K562 (cell line): ENCODE measurements at regions not wholly inside any gene's neighbourhood (a gene's known extent, or its start where the extent isn't known, plus 50 kb on each side); places are given as distances from the start of the nearest gene placed in this dataset.

Source experiments
- TF ChIP-seq, protein P1 (sequence below), 2 experiments: fragments of 450-650 bp; formaldehyde crosslinking in 1 of 2; IDR thresholded peaks; 2 replicates each; pipeline versions ENCODE4 v1.4.0 to v1.6.1; 2014 to 2020; ENCODE audit warnings: mild to moderate bottlenecking in 2 of 2, borderline replicate concordance in 1 of 2, low read depth in 1 of 2
- TF ChIP-seq, protein P2 (sequence below): fragments of 450-650 bp; formaldehyde crosslinking; conservative IDR thresholded peaks from 2 replicates; pipeline ENCODE4 v1.4.0; 2022; ENCODE audit warnings: mild to moderate bottlenecking, missing genetic modification characterization

DNA sequence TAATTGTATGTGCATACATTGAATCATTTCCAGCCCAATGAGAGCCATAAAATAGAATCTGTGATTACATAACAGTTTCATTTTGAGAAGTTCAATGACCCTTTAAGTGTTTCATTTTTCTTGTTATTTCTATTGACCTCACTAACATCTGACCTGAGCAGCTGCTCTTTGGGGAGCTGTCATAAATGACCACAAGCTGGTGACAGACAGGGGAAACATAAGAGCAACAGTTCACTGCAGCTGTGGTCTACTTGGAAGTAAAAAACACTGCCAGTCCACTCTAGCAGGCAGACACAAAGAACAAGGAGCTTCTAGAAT, 265.4 kb downstream of the DTWD2 start (continued):
- TF ChIP-seq, protein P1, sequence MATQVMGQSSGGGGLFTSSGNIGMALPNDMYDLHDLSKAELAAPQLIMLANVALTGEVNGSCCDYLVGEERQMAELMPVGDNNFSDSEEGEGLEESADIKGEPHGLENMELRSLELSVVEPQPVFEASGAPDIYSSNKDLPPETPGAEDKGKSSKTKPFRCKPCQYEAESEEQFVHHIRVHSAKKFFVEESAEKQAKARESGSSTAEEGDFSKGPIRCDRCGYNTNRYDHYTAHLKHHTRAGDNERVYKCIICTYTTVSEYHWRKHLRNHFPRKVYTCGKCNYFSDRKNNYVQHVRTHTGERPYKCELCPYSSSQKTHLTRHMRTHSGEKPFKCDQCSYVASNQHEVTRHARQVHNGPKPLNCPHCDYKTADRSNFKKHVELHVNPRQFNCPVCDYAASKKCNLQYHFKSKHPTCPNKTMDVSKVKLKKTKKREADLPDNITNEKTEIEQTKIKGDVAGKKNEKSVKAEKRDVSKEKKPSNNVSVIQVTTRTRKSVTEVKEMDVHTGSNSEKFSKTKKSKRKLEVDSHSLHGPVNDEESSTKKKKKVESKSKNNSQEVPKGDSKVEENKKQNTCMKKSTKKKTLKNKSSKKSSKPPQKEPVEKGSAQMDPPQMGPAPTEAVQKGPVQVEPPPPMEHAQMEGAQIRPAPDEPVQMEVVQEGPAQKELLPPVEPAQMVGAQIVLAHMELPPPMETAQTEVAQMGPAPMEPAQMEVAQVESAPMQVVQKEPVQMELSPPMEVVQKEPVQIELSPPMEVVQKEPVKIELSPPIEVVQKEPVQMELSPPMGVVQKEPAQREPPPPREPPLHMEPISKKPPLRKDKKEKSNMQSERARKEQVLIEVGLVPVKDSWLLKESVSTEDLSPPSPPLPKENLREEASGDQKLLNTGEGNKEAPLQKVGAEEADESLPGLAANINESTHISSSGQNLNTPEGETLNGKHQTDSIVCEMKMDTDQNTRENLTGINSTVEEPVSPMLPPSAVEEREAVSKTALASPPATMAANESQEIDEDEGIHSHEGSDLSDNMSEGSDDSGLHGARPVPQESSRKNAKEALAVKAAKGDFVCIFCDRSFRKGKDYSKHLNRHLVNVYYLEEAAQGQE (IDR thresholded peaks at IDR 0.05; ENCODE audit: borderline replicate concordance): no peak
- TF ChIP-seq, protein P1 (CRISPR knock-in tag; IDR thresholded peaks at IDR 0.05; ENCODE audit: low read depth): no peak
- TF ChIP-seq, protein P2, sequence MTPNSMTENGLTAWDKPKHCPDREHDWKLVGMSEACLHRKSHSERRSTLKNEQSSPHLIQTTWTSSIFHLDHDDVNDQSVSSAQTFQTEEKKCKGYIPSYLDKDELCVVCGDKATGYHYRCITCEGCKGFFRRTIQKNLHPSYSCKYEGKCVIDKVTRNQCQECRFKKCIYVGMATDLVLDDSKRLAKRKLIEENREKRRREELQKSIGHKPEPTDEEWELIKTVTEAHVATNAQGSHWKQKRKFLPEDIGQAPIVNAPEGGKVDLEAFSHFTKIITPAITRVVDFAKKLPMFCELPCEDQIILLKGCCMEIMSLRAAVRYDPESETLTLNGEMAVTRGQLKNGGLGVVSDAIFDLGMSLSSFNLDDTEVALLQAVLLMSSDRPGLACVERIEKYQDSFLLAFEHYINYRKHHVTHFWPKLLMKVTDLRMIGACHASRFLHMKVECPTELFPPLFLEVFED (CRISPR knock-in tag): no peak
